Sigmoid colon (tissue), 6 donors: ENCODE measurements at regions not wholly inside any gene's neighbourhood (a gene's known extent, or its start where the extent isn't known, plus 50 kb on each side); places are given as distances from the start of the nearest gene placed in this dataset.

Source experiments
- DNase-seq: peaks from one replicate; pipeline ENCODE4 v3.0.0-alpha.2; 2019
- H3K27ac ChIP-seq, 4 donors: fragments of 200-600 bp; sonication (generic); one replicate each; pipeline ENCODE4 v1.5.1; 2016 to 2019; ENCODE audit warnings: mild to moderate bottlenecking in 1 of 4
- H3K27me3 ChIP-seq, 3 donors: fragments of 200-600 bp; sonication (generic); one replicate each; pipeline ENCODE4 v1.5.1; 2019; ENCODE audit warnings: mild to moderate bottlenecking in 1 of 3
- H3K36me3 ChIP-seq, 4 donors: fragments of 200-600 bp; sonication (generic); one replicate each; pipeline ENCODE4 v1.5.1; 2016 to 2019
- H3K4me1 ChIP-seq, 4 donors: fragments of 200-600 bp; sonication (generic); one replicate each; pipeline ENCODE4 v1.5.1; 2017 to 2019
- H3K4me3 ChIP-seq, 4 donors: fragments of 200-600 bp; sonication (generic); one replicate each; pipeline ENCODE4 v1.5.1; 2017 to 2019; ENCODE audit warnings: mild to moderate bottlenecking in 2 of 4, moderate library complexity in 1 of 4
- H3K9me3 ChIP-seq, 4 donors: fragments of 200-600 bp in 3 of 4; sonication (generic) in 3 of 4; one replicate each; pipeline versions ENCODE4 v1.5.1 to v1.6.1; 2013 to 2019
- EP300 ChIP-seq, 4 donors: sonication (generic); formaldehyde crosslinking; IDR thresholded peaks; one replicate each; pipeline ENCODE4 v1.6.1; 2017; ENCODE audit warnings: antibody characterized with exemption in 4 of 4
- POLR2A ChIP-seq, 2 donors: fragments of 450-650 bp; IDR thresholded peaks; one replicate each; pipeline ENCODE4 v1.6.1; 2016; ENCODE audit warnings: antibody characterized with exemption in 2 of 2, mild to moderate bottlenecking in 2 of 2, moderate library complexity in 2 of 2
- POLR2AphosphoS5 ChIP-seq, 4 donors: sonication (generic); formaldehyde crosslinking; IDR thresholded peaks; one replicate each; pipeline ENCODE4 v1.6.1; 2017; ENCODE audit warnings: antibody characterized with exemption in 4 of 4
- WGBS, 2 donors: extraction: QIAGEN DNeasy Blood & Tissue Kit; methylation state at CpG; one replicate each; pipeline ENCODE4 v1.1.7; 2013; 5-methylcytosine and 5-hydroxymethylcytosine counted together
- intact Hi-C: fragments of 100-400 bp; cut with DNase I; formaldehyde crosslinking; loops from one replicate; pipeline ENCODE4 v1.15.1; 2023
- TF ChIP-seq, protein P1 (sequence below), 4 experiments: fragments of 450-650 bp in 3 of 4; fragments of 200-600 bp in 1 of 4; IDR thresholded peaks; one replicate each; pipeline ENCODE4 v1.5.1; 2016 to 2019; ENCODE audit warnings: antibody characterized with exemption in 4 of 4, mild to moderate bottlenecking in 3 of 4, moderate library complexity in 2 of 4
- donor health status: healthy with polysubstance abuse.
- donor health status: healthy.

GRCh38 chr5:51172903-51173626, 210.2 kb upstream of the ISL1 start:
- TF ChIP-seq, protein P1, sequence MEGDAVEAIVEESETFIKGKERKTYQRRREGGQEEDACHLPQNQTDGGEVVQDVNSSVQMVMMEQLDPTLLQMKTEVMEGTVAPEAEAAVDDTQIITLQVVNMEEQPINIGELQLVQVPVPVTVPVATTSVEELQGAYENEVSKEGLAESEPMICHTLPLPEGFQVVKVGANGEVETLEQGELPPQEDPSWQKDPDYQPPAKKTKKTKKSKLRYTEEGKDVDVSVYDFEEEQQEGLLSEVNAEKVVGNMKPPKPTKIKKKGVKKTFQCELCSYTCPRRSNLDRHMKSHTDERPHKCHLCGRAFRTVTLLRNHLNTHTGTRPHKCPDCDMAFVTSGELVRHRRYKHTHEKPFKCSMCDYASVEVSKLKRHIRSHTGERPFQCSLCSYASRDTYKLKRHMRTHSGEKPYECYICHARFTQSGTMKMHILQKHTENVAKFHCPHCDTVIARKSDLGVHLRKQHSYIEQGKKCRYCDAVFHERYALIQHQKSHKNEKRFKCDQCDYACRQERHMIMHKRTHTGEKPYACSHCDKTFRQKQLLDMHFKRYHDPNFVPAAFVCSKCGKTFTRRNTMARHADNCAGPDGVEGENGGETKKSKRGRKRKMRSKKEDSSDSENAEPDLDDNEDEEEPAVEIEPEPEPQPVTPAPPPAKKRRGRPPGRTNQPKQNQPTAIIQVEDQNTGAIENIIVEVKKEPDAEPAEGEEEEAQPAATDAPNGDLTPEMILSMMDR (IDR thresholded peaks at IDR 0.05) = no peak
- no peak for TF ChIP-seq POLR2A (IDR thresholded peaks at IDR 0.05)
- TF ChIP-seq EP300 (IDR thresholded peaks at IDR 0.05) = no peak
- TF ChIP-seq POLR2AphosphoS5 (IDR thresholded peaks at IDR 0.05) = no peak
- no peaks in the 10 kb centered on the region for H3K4me1 ChIP-seq
- 49 to 51% methylated on average over 7 of the region's 7 CpGs for WGBS, 2 donors
- DNase-seq = no peak
- H3K4me3 ChIP-seq = no peak overlapping the region
- intact Hi-C loops = no loop called here
- H3K9me3 ChIP-seq = no peaks in the 10 kb centered on the region
- no peak overlapping the region for H3K27ac ChIP-seq
- H3K27me3 ChIP-seq = no peaks in the 10 kb centered on the region
- H3K36me3 ChIP-seq = no peaks in the 10 kb centered on the region

- no peak overlapping the region for H3K4me3 ChIP-seq
- no peak for DNase-seq
- no peaks in the 10 kb centered on the region for H3K9me3 ChIP-seq
- no peaks in the 10 kb centered on the region for H3K27me3 ChIP-seq
- H3K4me1 ChIP-seq = no peaks in the 10 kb centered on the region
- no peak overlapping the region for H3K27ac ChIP-seq
- no peak for TF ChIP-seq EP300 (IDR thresholded peaks at IDR 0.05)
- TF ChIP-seq, protein P1 (IDR thresholded peaks at IDR 0.05) = no peak
- no peak for TF ChIP-seq POLR2AphosphoS5 (IDR thresholded peaks at IDR 0.05)
- TF ChIP-seq POLR2A (IDR thresholded peaks at IDR 0.05) = no peak
- intact Hi-C loops = no loop called here
- 50 to 54% methylated on average over 3 of the region's 3 CpGs for WGBS, 2 donors
- H3K36me3 ChIP-seq = no peaks in the 10 kb centered on the region
Observed at GRCh38 chr5:51181208-51181894, 201.9 kb upstream of the ISL1 start.

DNA sequence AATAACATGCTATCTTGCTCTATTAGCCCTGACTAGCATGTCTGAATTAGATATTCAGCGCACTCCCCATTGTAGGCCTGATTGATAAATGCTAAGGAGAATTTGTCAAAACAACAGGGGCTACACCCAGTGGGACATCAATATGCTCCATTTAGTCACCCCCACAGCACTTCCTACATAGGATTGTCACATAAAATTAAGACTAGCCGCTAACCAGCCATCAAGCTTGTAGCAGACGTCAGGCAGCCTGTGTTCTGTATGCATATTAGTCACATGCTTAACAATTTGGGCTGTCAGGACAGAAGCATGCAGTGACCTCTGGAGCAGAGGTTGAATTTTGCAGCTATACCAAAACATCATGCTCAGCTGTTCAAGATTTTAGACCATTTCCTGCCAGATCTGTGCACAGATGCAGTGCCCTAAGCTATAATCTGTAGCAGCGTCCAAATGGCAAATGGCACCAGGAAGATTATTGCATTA, 197.4 kb upstream of the ISL1 start:
- 67% methylated on average over 4 of the region's 4 CpGs for WGBS, 2 donors
- DNase-seq = no peak
- H3K4me1 ChIP-seq = no peaks in the 10 kb centered on the region
- H3K27me3 ChIP-seq = no peaks in the 10 kb centered on the region
- H3K36me3 ChIP-seq = no peaks in the 10 kb centered on the region
- TF ChIP-seq POLR2AphosphoS5 (IDR thresholded peaks at IDR 0.05) = no peak
- TF ChIP-seq POLR2A (IDR thresholded peaks at IDR 0.05) = no peak
- TF ChIP-seq, protein P1 (IDR thresholded peaks at IDR 0.05) = no peak
- TF ChIP-seq EP300 (IDR thresholded peaks at IDR 0.05) = no peak
- no peak overlapping the region for H3K27ac ChIP-seq
- H3K9me3 ChIP-seq = no peaks in the 10 kb centered on the region
- intact Hi-C loops = no loop called here
- H3K4me3 ChIP-seq = no peak overlapping the region

GRCh38 chr5:51188001-51188591, 195.2 kb upstream of the ISL1 start:
- intact Hi-C loops = no loop called here
- Histone ChIP-seq H3K27me3 (no peaks in the 10 kb centered on the region), H3K27ac (no peak overlapping the region), H3K4me1 (no peaks in the 10 kb centered on the region), H3K4me3 (no peak overlapping the region), H3K9me3 (no peaks in the 10 kb centered on the region), H3K36me3 (no peaks in the 10 kb centered on the region)
- DNase-seq = no peak
- no peak for TF ChIP-seq POLR2A (IDR thresholded peaks at IDR 0.05)
- no peak for TF ChIP-seq EP300 (IDR thresholded peaks at IDR 0.05)
- TF ChIP-seq, protein P1 (IDR thresholded peaks at IDR 0.05) = no peak
- no peak for TF ChIP-seq POLR2AphosphoS5 (IDR thresholded peaks at IDR 0.05)
- 66 to 67% methylated on average over 6 of the region's 6 CpGs for WGBS, 2 donors
